LNCaP clone FGC (cell line): ENCODE measurements at regions not wholly inside any gene's neighbourhood (a gene's known extent, or its start where the extent isn't known, plus 50 kb on each side); places are given as distances from the start of the nearest gene placed in this dataset.

Experiments used
- DNase-seq: peaks from one replicate; pipeline ENCODE4 v3.0.0-alpha.2; 2011; ENCODE audit warnings: low read depth
- H3K4me3 ChIP-seq: 2 replicates; pipeline ENCODE4 v1.5.1; 2011; ENCODE audit warnings: mild to moderate bottlenecking, low read depth, low read length, control low read depth
- TF ChIP-seq, protein P1 (sequence below): IDR thresholded peaks from 2 replicates; pipeline ENCODE4 v1.5.1; 2012; ENCODE audit warnings: mild to moderate bottlenecking; ENCODE audit not compliant: control insufficient read depth, insufficient read depth; ENCODE audit errors: extremely low read depth

DNA sequence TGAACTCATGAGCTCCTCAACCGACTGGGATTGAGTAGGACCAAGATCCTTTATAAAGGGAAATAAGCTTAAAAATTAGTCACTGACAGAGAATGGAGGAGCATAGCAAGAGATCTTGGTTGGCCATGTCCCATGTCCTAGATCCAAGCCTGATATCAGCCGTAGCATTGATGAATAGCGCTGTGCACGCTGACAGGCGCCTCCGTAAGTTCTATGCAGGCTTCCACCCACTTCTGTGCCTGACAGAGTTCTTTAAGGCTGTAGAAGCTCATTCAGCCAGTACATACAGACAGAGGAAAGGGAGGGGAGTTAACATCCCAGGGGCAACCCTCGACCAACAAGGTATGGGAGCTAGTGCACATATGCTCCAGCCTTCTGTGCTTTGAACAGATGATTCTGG, 251.7 kb upstream of the TBC1D5 start:
- no peak overlapping the region for H3K4me3 ChIP-seq
- TF ChIP-seq, protein P1, sequence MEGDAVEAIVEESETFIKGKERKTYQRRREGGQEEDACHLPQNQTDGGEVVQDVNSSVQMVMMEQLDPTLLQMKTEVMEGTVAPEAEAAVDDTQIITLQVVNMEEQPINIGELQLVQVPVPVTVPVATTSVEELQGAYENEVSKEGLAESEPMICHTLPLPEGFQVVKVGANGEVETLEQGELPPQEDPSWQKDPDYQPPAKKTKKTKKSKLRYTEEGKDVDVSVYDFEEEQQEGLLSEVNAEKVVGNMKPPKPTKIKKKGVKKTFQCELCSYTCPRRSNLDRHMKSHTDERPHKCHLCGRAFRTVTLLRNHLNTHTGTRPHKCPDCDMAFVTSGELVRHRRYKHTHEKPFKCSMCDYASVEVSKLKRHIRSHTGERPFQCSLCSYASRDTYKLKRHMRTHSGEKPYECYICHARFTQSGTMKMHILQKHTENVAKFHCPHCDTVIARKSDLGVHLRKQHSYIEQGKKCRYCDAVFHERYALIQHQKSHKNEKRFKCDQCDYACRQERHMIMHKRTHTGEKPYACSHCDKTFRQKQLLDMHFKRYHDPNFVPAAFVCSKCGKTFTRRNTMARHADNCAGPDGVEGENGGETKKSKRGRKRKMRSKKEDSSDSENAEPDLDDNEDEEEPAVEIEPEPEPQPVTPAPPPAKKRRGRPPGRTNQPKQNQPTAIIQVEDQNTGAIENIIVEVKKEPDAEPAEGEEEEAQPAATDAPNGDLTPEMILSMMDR, result no peak
- DNase-seq, result no peak

DNA sequence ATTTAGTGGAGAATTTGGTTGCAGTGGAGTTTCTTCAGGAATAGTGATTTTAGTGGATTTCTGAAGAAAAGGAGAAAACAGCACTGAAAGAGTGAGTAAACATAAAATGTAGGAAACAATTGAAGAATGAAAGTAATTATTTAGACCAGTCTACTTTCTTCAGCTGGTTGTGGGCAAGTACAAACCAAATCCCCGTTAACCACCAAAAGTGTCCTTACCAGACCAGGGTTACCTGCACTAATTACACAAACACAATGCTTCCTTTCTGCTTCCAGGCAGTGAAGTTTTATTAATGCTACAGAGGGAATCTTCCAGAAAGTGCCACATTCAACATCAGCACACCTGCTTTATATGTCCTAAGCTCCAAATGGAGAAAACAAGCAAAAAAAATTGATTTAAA, 248.0 kb upstream of the TBC1D5 start:
- no peak for DNase-seq
- TF ChIP-seq, protein P1, result no peak
- no peak overlapping the region for H3K4me3 ChIP-seq

DNA sequence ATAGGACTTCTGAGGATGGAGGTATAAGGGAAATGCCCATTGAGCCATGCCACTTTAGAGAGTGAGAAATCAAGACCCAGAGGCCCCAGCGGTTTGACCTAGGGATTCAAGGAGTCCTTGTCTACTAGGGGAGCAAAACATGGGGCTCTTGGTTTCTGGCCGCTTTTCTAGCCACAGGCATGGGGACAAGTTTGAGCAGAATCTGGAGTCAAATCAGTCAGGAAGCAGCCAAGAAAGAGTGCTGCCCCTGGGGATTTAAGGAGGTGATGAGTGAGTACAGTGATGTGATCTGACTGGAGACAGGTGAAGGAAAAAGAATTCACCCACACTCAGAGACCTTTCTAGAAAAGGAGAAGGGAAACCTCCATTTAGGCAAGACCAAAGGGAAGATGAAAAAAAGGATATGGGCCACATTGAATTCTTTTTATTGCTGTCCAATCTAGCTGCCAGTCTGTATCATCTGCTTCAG, 244.0 kb upstream of the TBC1D5 start:
- DNase-seq, result no peak
- no peak overlapping the region for H3K4me3 ChIP-seq

DNA sequence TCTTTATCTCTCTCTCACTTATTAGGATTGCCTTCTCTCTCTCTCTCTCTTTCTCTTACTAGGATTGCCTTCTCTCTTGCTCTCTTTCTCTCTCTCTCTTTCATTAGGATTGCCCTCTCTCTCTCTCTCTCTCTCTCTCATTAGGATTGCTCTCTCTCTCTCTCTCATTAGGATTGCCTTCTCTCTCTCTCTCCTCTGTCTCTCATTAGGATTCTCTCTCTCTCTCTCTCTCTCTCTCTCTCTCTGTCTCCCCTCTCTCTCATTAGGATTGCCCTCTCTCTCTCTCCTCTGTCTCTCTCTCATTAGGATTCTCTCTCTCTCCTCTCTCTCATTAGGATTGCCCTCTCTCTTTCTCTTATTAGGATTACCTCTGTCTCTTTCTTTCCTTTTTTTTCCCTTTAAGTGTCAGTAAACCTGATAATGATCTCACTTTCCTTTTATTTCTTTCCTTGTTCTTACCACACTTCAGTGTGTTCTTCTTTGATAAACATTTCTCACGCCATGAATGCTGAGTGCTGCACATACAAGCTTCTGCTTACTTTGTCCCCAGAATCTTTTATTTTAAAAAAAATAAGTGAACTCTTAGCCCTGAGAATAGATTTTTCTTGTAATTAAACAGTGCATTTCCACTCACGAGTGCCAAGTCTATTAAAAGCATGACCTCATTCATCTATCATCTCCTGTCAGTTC, 243.4 kb upstream of the TBC1D5 start:
- DNase-seq, result peak; percentile 46
- H3K4me3 ChIP-seq, result no peak overlapping the region
- TF ChIP-seq, protein P1, result no peak

More for the DNA sequence above, 244.0 kb upstream of the TBC1D5 start:
- TF ChIP-seq, protein P1, result no peak

DNA sequence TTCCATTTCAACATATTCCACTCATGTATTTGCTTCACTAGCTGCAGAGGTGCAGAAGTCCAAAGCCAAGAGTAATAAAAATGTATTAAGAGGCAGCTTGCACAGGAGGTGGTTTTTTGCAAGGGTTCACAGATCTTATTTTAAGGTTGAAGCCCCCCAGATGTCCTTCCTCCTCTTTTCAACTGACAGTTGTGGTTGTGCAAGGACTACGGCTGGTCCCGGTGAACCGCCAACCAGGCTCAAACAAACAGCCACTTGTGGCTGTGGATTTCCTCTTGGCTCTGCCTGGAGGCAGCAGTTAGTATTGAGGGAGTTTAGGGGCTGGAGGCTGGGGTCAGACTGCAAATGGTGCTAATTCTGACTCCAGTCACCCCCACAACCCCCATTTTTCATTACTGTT, 240.7 kb upstream of the TBC1D5 start:
- no peak overlapping the region for H3K4me3 ChIP-seq
- DNase-seq, result no peak
- TF ChIP-seq, protein P1, result no peak

DNA sequence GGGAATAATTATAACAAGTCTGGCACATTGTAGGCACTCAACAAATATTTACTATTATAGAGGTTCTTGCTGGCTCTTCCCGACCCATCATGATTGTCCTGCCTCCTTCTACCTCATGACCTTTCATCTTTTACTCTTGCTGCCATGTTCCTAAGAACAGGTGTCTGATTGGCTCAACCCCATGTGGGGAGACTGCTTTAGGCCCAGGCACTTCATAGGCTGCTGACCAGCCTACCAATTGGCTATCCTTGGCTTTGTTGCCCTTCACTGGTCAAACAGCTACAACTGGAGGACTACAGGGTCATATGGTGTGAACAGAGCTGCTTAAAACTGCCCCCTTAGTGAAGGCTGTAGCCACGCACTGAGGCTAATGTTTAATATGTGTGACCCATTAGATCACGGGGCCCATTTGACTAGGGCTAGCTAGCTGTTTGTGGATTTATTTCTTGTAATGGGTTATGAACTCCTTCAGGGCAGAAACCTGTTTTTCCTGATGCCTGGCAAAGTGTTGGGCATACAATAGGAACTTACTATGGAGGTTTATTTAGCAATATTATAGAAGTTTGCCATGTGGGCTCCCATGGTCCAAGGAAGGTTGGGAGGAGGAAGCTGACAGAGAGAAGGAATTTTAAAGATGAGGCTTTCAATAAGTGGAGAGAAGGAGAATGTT, 239.9 kb upstream of the TBC1D5 start:
- peak; percentile 58 for DNase-seq
- TF ChIP-seq, protein P1, result no peak
- H3K4me3 ChIP-seq, result no peak overlapping the region
